ENCODE measurements at regions not wholly inside any gene's neighbourhood (a gene's known extent, or its start where the extent isn't known, plus 50 kb on each side); places are given as distances from the start of the nearest gene placed in this dataset.

- H4K20me1 ChIP-seq (ENCODE audit: low read depth, low read length): no peaks in the 10 kb centered on the region
- no peak overlapping the region for H3K4me3 ChIP-seq (ENCODE audit: insufficient read depth, low read length, poor library complexity, severe bottlenecking)
- H3K27me3 ChIP-seq (ENCODE audit: low read length): no peaks in the 10 kb centered on the region
- H3K9me3 ChIP-seq (ENCODE audit: insufficient read depth, low read length): no peaks in the 10 kb centered on the region
- H3K79me2 ChIP-seq (ENCODE audit: insufficient read depth, low read length): no peaks in the 10 kb centered on the region
- H3K4me2 ChIP-seq (ENCODE audit: low read depth, low read length, poor library complexity, severe bottlenecking): no peak overlapping the region
- no peak overlapping the region for H2AFZ ChIP-seq (ENCODE audit: low read depth, low read length, severe bottlenecking)
- TF ChIP-seq, protein P1, sequence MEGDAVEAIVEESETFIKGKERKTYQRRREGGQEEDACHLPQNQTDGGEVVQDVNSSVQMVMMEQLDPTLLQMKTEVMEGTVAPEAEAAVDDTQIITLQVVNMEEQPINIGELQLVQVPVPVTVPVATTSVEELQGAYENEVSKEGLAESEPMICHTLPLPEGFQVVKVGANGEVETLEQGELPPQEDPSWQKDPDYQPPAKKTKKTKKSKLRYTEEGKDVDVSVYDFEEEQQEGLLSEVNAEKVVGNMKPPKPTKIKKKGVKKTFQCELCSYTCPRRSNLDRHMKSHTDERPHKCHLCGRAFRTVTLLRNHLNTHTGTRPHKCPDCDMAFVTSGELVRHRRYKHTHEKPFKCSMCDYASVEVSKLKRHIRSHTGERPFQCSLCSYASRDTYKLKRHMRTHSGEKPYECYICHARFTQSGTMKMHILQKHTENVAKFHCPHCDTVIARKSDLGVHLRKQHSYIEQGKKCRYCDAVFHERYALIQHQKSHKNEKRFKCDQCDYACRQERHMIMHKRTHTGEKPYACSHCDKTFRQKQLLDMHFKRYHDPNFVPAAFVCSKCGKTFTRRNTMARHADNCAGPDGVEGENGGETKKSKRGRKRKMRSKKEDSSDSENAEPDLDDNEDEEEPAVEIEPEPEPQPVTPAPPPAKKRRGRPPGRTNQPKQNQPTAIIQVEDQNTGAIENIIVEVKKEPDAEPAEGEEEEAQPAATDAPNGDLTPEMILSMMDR (IDR thresholded peaks at IDR 0.05; ENCODE audit: insufficient read depth, low read length, poor library complexity, severe bottlenecking): no peak
- TF ChIP-seq EZH2phosphoT487 (conservative IDR thresholded peaks at IDR 0.05; ENCODE audit: low read length): no peak
- no peaks in the 10 kb centered on the region for H3F3A ChIP-seq (ENCODE audit: insufficient read depth)
- H3K9me2 ChIP-seq (replicated peaks; ENCODE audit: insufficient read depth, low read length): no peaks in the 10 kb centered on the region
- H3K36me3 ChIP-seq (ENCODE audit: low read length): no peaks in the 10 kb centered on the region
- H3K9ac ChIP-seq (ENCODE audit: low read length): no peak overlapping the region
- H3K27ac ChIP-seq (ENCODE audit: low read depth, low read length): no peak overlapping the region
These were observed 118.1 kb downstream of the EDEM1 start for GRCh38 chr3:5305684-5305989.

GRCh38 chr3:5309171-5309570 lies 121.7 kb downstream of the EDEM1 start:
- Histone ChIP-seq H3K4me3 (ENCODE audit: insufficient read depth, low read length, poor library complexity, severe bottlenecking) (no peak overlapping the region), H3K9me2 (replicated peaks; ENCODE audit: insufficient read depth, low read length) (no peaks in the 10 kb centered on the region), H3K36me3 (ENCODE audit: low read length) (no peaks in the 10 kb centered on the region), H3F3A (ENCODE audit: insufficient read depth) (no peaks in the 10 kb centered on the region), H3K79me2 (ENCODE audit: insufficient read depth, low read length) (no peaks in the 10 kb centered on the region), H3K9ac (ENCODE audit: low read length) (no peak overlapping the region), H3K4me2 (ENCODE audit: low read depth, low read length, poor library complexity, severe bottlenecking) (no peak overlapping the region), H2AFZ (ENCODE audit: low read depth, low read length, severe bottlenecking) (no peak overlapping the region), H3K27ac (ENCODE audit: low read depth, low read length) (no peak overlapping the region), H3K9me3 (ENCODE audit: insufficient read depth, low read length) (no peaks in the 10 kb centered on the region), H4K20me1 (ENCODE audit: low read depth, low read length) (no peaks in the 10 kb centered on the region), H3K27me3 (ENCODE audit: low read length) (no peaks in the 10 kb centered on the region)
- TF ChIP-seq, protein P1 (IDR thresholded peaks at IDR 0.05; ENCODE audit: insufficient read depth, low read length, poor library complexity, severe bottlenecking): no peak
- no peak for TF ChIP-seq EZH2phosphoT487 (conservative IDR thresholded peaks at IDR 0.05; ENCODE audit: low read length)

GRCh38 chr3:5309602-5310001 lies 122.1 kb downstream of the EDEM1 start:
- H3K27ac ChIP-seq (ENCODE audit: low read depth, low read length): no peak overlapping the region
- TF ChIP-seq, protein P1 (IDR thresholded peaks at IDR 0.05; ENCODE audit: insufficient read depth, low read length, poor library complexity, severe bottlenecking): no peak
- no peak for TF ChIP-seq EZH2phosphoT487 (conservative IDR thresholded peaks at IDR 0.05; ENCODE audit: low read length)
- no peaks in the 10 kb centered on the region for H3K79me2 ChIP-seq (ENCODE audit: insufficient read depth, low read length)
- no peaks in the 10 kb centered on the region for H3K27me3 ChIP-seq (ENCODE audit: low read length)
- H3K4me2 ChIP-seq (ENCODE audit: low read depth, low read length, poor library complexity, severe bottlenecking): no peak overlapping the region
- no peaks in the 10 kb centered on the region for H3K36me3 ChIP-seq (ENCODE audit: low read length)
- no peak overlapping the region for H3K9ac ChIP-seq (ENCODE audit: low read length)
- no peak overlapping the region for H2AFZ ChIP-seq (ENCODE audit: low read depth, low read length, severe bottlenecking)
- no peaks in the 10 kb centered on the region for H3K9me3 ChIP-seq (ENCODE audit: insufficient read depth, low read length)
- no peak overlapping the region for H3K4me3 ChIP-seq (ENCODE audit: insufficient read depth, low read length, poor library complexity, severe bottlenecking)
- no peaks in the 10 kb centered on the region for H3K9me2 ChIP-seq (replicated peaks; ENCODE audit: insufficient read depth, low read length)
- no peaks in the 10 kb centered on the region for H3F3A ChIP-seq (ENCODE audit: insufficient read depth)
- no peaks in the 10 kb centered on the region for H4K20me1 ChIP-seq (ENCODE audit: low read depth, low read length)

DNA sequence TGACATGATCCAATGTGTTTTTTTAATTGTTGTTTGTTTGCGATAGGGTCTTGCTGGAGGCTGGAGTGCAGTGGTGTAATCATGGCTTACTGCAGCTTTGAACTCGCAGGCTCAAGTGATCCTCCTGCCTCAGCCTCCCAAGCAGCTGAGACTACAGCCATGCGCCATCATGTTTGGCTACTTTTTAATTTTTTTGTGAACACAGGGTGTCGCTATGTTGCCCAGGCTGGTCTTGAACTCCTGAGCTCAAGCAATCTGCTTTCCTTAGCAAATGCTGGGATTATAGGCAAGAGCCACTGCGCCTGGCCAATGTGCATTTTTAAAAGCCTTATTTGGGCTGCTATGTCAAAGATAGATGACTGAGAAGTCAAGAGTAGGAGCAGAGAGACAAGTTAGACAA lies 123.0 kb downstream of the EDEM1 start:
- no peak overlapping the region for H3K9ac ChIP-seq (ENCODE audit: low read length)
- H3K36me3 ChIP-seq (ENCODE audit: low read length): no peaks in the 10 kb centered on the region
- H3K4me2 ChIP-seq (ENCODE audit: low read depth, low read length, poor library complexity, severe bottlenecking): no peak overlapping the region
- no peak overlapping the region for H3K4me3 ChIP-seq (ENCODE audit: insufficient read depth, low read length, poor library complexity, severe bottlenecking)
- H3F3A ChIP-seq (ENCODE audit: insufficient read depth): no peaks in the 10 kb centered on the region
- no peaks in the 10 kb centered on the region for H3K9me3 ChIP-seq (ENCODE audit: insufficient read depth, low read length)
- H4K20me1 ChIP-seq (ENCODE audit: low read depth, low read length): no peaks in the 10 kb centered on the region
- H3K27ac ChIP-seq (ENCODE audit: low read depth, low read length): no peak overlapping the region
- no peaks in the 10 kb centered on the region for H3K9me2 ChIP-seq (replicated peaks; ENCODE audit: insufficient read depth, low read length)
- H3K27me3 ChIP-seq (ENCODE audit: low read length): no peaks in the 10 kb centered on the region
- H2AFZ ChIP-seq (ENCODE audit: low read depth, low read length, severe bottlenecking): no peak overlapping the region
- no peaks in the 10 kb centered on the region for H3K79me2 ChIP-seq (ENCODE audit: insufficient read depth, low read length)
- TF ChIP-seq EZH2phosphoT487 (conservative IDR thresholded peaks at IDR 0.05; ENCODE audit: low read length): no peak
- TF ChIP-seq, protein P1 (IDR thresholded peaks at IDR 0.05; ENCODE audit: insufficient read depth, low read length, poor library complexity, severe bottlenecking): no peak
